Mucosa of gallbladder (tissue), 1 donor: ENCODE measurements at regions not wholly inside any gene's neighbourhood (a gene's known extent, or its start where the extent isn't known, plus 50 kb on each side); places are given as distances from the start of the nearest gene placed in this dataset.

Experiments
- DNase-seq: peaks from one replicate; pipeline ENCODE4 v3.0.0-alpha.2; 2020; ENCODE audit warnings: low spot score
- donor health status: DM: no; HTN: no; CAD: no.

DNA sequence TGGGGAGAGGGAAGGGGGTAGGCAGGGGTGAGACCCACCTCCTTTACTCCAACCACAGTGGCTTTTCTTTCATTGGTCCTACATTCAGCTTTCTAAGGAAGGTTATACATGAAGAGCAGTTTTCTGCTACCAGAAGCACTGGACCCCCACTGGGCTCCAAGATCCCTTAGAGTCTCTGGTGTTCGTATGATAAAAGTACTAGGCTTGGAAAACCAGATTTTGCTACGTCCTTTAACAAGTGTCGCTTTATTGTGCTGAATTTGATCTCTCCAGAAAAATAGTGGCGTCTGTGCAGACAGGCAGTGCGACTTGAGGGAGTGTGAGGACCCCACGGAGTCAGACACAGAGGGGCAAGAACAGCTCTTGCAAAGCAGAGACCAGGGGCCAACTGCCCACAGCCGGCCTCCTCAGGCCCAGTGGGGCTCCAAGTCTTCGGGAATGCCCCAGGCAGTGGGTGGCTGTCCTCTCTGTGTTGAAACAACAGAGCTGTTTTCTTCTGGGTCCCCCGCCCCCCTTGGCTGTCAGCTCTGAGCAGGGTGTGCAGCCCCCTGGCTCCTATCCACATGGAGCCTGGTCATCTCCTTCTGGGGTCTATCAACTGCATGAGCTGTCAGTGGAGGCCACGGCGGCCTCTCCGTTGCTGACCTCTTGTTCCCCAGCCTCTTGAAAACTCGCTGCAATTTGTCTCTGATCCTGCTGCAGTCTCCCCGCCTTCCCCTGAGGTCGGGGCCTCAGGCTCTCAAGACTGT lies 333.2 kb downstream of the RPS24 start:
- peak; percentile 36 for DNase-seq

DNA sequence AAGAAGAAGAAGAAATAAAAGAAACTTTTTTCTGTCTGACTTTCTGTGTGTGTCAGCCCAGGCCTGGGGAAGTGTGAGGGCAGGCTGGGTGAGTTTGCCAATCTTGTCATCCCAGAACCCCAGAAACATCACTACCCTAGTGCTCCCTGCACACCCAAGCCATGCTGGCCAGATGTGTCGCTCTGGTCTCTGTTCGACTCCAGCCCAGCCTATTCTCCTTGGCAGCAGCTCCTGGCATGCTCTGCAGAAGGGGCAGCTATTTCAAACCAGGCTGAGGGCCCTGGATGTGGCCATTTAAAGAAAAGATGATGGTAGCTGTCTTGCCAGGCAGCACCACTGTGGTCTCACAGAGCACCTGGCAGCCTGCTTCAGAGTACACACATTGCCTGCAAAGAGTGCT lies 334.1 kb downstream of the RPS24 start:
- DNase-seq = no peak

DNA sequence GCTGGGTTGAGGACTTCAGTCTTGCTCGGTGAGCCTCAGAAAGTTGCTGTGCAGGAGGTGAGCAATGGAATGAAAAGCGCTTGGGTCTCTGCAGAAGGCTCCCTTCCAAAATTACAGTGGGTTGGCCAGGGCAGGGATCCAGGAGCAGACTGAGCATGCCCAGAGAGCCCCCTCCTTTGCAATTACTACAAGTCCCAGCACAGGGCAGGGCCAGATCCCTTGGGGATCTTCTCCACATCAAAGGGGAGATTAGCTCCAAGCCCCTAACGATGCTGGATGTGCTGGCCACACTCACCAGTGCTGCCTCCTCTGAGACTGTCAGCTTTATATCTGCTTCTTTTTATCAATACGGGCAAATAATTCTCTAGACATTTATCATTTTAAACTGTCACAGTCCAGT lies 337.5 kb downstream of the RPS24 start:
- DNase-seq = no peak

GRCh38 chr10:78372806-78373205 lies 339.1 kb downstream of the RPS24 start:
- DNase-seq = no peak

GRCh38 chr10:78374331-78375028 lies 340.8 kb downstream of the RPS24 start:
- DNase-seq = no peak

DNA sequence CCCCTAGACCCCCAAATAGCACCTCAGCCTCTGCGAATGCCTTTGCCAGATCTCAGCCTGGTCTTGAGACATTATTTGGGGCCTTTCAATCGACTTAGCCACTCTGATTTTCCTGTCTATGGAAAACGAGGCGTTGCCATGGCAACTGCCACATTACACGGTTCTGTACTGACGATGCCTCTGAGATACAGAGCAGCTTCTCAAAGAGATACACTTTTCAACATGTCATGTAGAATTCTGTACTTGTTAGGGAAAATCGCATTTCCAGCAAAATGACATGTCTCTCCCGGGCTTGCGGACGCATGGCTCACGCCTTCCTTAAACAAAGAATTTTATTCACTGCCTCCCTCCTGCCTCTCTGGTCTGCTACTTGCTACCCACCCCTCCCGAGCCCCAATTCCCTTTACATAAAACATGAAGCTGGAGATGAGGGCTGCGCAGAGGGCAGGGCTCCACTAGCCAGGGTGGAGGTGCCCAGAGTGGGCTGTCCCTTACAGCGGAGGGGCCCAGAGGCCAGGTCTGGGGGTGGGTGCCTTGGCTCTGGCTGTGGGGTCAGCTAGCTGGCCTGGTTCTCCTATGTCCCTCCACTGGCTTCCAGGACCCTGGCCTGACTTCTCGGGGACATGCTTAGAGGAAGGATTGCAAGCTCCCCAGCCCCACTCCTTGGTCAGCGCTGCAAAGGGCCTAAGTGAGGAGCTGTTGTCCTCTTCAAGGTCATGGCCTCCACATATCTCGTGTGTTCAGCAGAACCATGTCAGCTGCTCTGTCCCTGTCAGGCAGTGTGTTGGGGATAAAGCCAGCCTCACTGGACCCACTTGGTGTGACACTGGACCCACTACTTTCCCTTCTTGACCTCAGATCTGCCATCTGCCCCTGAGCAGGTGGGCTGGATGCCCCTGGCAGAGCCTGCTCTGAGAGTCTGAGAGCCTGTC lies 342.5 kb downstream of the RPS24 start:
- DNase-seq = no peak

DNA sequence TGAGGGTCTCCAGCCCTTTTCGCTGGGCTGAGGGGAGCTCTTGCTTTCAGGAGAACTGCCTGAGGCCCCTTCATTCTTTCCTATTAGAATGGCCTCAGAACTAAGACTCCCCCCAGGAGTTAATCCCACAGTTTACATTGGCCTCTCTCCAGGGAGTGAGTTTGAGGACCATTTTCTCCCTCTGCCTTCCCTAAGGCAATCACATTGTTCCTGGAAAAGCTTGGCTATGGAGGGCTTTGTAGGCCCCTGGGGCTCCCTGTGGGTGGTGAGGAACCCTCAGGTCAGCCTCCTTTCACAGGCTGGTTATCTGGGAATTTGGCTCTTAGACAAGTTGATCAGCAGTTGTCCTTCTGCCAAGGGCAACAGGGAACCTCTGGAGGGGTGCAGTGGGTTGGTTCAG lies 343.7 kb downstream of the RPS24 start:
- DNase-seq = no peak

DNA sequence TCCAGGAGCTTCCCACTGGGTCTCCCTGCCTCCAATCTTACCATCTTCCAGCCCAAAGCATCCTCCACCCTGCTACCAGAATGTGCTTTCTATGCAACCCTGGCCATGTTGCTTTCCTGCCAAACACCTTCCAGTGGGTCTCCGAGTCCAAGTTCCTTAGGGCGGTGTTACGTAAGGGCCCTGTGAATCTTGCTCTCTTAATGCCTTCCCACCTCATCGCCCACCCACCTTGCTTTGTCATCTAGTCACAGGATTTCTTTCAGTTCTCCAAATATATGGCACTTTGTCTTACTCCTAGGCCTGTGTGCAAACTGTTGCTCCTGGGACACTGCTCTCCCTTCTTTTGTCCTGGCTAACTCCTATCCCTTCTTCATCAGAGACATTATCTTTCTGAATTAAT lies 344.5 kb downstream of the RPS24 start:
- DNase-seq = no peak

DNA sequence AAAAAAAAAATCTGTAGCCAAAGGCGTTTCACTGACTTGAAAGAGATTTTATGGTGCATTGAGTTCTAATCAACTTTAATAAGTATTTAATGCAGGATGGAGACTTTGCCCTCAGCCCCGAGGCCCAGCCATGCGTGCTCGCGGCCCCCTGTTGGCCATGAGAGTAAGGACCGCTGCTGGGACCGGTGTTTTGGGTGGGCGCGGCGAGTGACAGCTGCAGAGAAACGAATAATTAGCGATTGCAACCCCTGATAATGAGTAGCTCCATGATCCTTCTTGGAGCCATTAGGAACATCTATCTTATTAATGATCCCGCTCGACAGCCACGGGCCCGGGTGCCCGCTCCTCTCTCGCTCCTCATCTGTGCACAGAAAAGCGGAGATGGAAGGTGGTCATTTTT lies 347.4 kb downstream of the RPS24 start:
- no peak for DNase-seq

DNA sequence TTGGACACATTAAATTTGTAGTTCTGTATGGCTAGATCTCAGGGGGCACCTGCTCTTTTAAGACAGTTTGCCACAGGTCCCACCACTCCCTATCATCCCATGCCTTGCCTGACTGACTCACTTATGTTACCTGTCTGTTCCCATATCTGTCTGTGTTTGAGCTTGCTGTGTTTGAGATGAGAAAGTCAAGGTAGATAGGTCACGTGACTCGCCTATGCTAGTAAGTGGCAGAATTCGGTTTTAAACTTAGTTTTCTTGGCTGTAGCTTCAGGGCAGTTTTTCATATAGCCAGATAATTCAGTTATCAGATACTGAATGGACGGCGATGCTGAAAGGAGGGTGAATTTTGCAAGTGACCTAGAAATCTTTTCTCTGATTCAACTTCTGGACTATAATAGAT lies 348.4 kb downstream of the RPS24 start:
- no peak for DNase-seq

DNA sequence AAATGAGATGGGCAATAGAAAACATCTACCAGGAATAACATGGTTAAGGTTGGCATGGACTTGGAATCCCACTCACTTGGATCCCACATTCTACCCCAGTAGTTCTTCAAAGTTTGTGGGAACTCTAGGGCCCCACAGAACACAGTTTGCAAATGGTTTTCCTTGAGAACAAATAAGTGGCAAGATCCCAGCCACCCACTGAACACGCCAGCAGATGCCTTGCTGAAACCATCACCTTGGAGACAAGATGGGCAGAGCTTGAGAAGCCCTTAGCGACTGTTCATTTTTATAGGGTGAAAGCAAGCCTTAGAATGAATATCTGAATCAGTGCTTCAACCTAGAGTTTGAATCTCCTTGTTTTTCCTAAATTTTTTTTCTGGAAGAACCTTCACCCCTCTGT lies 349.1 kb downstream of the RPS24 start:
- no peak for DNase-seq

- no peak for DNase-seq
Observed at GRCh38 chr10:78383378-78384048, 349.9 kb downstream of the RPS24 start.

- DNase-seq = no peak
Observed at GRCh38 chr10:78384049-78384431, 350.4 kb downstream of the RPS24 start.

GRCh38 chr10:78385599-78385998 lies 351.9 kb downstream of the RPS24 start:
- no peak for DNase-seq

DNA sequence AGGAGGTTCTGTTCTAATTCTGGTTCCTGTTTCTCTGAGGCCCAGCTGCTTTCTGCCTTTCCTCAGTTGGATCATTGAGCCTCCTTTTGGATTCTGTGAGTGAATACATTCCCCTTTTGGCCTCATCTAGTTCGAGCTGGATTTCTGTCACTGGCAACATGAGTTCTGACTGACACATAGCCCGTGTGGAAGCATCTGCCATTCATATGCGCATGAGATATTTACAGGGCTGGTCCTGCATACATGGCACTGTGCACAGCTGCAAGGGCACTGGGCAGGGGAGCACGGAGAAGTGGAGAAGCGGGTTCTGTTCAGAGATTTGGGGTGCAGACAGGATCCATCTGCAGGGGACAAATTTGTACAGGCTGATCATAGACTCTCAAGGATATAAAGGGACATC lies 352.8 kb downstream of the RPS24 start:
- no peak for DNase-seq

- no peak for DNase-seq
Observed at GRCh38 chr10:78388331-78389050, 354.8 kb downstream of the RPS24 start.

DNA sequence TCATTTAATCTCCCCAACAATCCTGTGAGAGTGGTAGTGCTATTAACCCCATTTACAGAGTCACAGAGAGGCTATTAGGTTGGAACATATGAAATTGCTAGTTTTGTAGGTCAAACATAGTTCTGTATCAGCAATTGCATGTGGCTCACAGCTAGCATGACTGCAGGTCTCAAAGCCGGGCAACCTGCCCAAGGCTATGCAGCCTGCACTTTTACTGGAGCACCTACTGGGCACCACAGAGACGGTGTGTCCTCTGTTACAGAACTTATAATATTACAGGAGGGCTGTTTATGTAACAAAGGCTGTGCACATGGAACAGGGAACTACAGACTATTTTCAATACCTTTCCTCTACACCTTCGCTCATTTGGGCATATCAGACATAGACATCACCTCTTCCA lies 355.8 kb downstream of the RPS24 start:
- DNase-seq = no peak

DNA sequence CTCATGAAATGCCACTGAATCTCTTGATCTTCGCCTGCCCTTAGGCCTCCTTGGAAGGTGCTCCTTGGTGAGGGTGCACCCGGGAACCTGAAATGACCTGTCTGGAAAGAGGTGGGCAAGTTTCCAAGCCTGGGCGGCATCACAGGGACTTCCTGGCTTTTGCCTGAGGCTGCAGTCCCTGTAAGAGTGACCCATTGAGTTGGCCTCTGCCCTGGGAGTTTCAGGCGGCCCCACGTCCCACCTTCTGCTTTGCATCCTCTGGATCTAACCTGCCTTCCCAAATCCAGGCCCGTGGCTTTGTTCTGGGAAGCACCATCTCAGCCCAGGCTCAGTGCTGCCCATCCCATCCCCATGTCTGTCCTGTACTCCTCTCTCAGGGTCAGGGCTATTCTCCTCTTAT lies 356.4 kb downstream of the RPS24 start:
- no peak for DNase-seq

GRCh38 chr10:78390817-78391216 lies 357.2 kb downstream of the RPS24 start:
- DNase-seq = no peak

- DNase-seq = no peak
Observed at GRCh38 chr10:78391585-78391984, 357.9 kb downstream of the RPS24 start.

- DNase-seq = no peak
Observed at GRCh38 chr10:78392197-78392596, 358.5 kb downstream of the RPS24 start.
